ENCODE measurements at regions not wholly inside any gene's neighbourhood (a gene's known extent, or its start where the extent isn't known, plus 50 kb on each side); places are given as distances from the start of the nearest gene placed in this dataset.
"Not testable (repeated sequence)": the region's sequence is repeated elsewhere in the genome, so short reads cannot be mapped to it uniquely, and the experiment has no call there.

DNA sequence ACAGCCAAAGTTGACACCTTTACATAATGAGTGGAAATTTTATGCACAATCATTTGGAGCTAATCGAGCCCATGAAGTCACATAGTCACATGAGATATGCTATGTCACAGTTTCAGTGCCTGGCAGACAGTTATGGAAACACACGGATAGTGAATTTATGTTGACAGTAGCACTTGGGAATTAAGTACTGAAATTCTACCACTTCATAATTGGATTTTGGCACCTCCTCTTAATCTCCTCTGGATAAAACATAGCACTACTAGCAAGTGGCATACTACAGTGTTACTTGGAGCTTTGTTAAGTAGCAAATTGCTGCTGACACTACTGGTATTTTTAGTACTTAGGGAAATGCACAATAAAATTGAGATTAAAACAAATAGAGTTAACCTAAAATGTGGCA, 1679.4 kb downstream of the OTOL1 start:
- H3K79me2 ChIP-seq (ENCODE audit: control insufficient read depth, insufficient read depth, low read length), result no peaks in the 10 kb centered on the region
- TF ChIP-seq, protein P1, sequence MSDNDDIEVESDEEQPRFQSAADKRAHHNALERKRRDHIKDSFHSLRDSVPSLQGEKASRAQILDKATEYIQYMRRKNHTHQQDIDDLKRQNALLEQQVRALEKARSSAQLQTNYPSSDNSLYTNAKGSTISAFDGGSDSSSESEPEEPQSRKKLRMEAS (IDR thresholded peaks at IDR 0.05; ENCODE audit: insufficient read depth, insufficient read length), result no peak
- TF ChIP-seq POLR2A (IDR thresholded peaks at IDR 0.05; ENCODE audit: low read depth, low read length) (no peak), FOS (IDR thresholded peaks at IDR 0.05; ENCODE audit: borderline replicate concordance, insufficient read depth, low read length) (no peak), EZH2 (IDR thresholded peaks at IDR 0.05; ENCODE audit: borderline replicate concordance, low read depth, low read length, severe bottlenecking) (no peak), JUN (IDR thresholded peaks at IDR 0.05; ENCODE audit: borderline replicate concordance, insufficient read depth, insufficient read length, low read depth) (no peak), POLR2AphosphoS5 (IDR thresholded peaks at IDR 0.05; ENCODE audit: insufficient read depth, low read depth, low read length) (no peak), MYC (IDR thresholded peaks at IDR 0.05; ENCODE audit: low read depth, low read length) (no peak), GATA2 (IDR thresholded peaks at IDR 0.05; ENCODE audit: insufficient read depth, insufficient read length, low read depth, low read length) (no peak)
- TF ChIP-seq, protein P2, sequence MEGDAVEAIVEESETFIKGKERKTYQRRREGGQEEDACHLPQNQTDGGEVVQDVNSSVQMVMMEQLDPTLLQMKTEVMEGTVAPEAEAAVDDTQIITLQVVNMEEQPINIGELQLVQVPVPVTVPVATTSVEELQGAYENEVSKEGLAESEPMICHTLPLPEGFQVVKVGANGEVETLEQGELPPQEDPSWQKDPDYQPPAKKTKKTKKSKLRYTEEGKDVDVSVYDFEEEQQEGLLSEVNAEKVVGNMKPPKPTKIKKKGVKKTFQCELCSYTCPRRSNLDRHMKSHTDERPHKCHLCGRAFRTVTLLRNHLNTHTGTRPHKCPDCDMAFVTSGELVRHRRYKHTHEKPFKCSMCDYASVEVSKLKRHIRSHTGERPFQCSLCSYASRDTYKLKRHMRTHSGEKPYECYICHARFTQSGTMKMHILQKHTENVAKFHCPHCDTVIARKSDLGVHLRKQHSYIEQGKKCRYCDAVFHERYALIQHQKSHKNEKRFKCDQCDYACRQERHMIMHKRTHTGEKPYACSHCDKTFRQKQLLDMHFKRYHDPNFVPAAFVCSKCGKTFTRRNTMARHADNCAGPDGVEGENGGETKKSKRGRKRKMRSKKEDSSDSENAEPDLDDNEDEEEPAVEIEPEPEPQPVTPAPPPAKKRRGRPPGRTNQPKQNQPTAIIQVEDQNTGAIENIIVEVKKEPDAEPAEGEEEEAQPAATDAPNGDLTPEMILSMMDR (IDR thresholded peaks at IDR 0.05; ENCODE audit: extremely low read depth in 1 of 2, insufficient read depth in 1 of 2, low read depth in 1 of 2, low read length in 2 of 2), result no peak
- no peak overlapping the region for H3K4me2 ChIP-seq (ENCODE audit: insufficient read depth, low read length)
- CTCF ChIA-PET, result no interaction called here
- no peaks in the 10 kb centered on the region for H4K20me1 ChIP-seq (replicated peaks; ENCODE audit: control insufficient read depth, extremely low read depth, insufficient read depth, low read length)
- intact Hi-C loops (cut with micrococcal nuclease), result no loop called here
- no peak overlapping the region for H3K27ac ChIP-seq (ENCODE audit: insufficient read depth, low read depth, low read length)
- BruUV-seq (replicated peaks), result no TSS peak
- no peaks in the 10 kb centered on the region for H3K27me3 ChIP-seq (ENCODE audit: control insufficient read depth in 2 of 2, insufficient read depth in 2 of 2, low read length in 2 of 2)
- DNase-seq (ENCODE audit: low read depth, low spot score) (no peak), FAIRE-seq (no peak)
- POLR2A ChIA-PET, result no interaction called here
- dilution Hi-C loops (cut with MboI; ENCODE audit: extremely low pct_ligation_motif_present, low sequenced_read_pairs), result no loop called here
- no peaks in the 10 kb centered on the region for H3K4me1 ChIP-seq (ENCODE audit: control insufficient read depth, extremely low read depth, insufficient read depth, low read length)
- no peak overlapping the region for H3K9ac ChIP-seq (replicated peaks; ENCODE audit: extremely low read depth, insufficient read depth, low read length)
- no peaks in the 10 kb centered on the region for H3K9me1 ChIP-seq (replicated peaks; ENCODE audit: control insufficient read depth, extremely low read depth, insufficient read depth, low read length)
- no peak overlapping the region for H3K4me3 ChIP-seq (replicated peaks in 1 of 3; ENCODE audit: insufficient read depth in 1 of 3, low read depth in 1 of 3, low read length in 3 of 3)
- H3K36me3 ChIP-seq (ENCODE audit: control insufficient read depth in 2 of 2, extremely low read depth in 1 of 2, insufficient read depth in 2 of 2, low read length in 2 of 2), result no peaks in the 10 kb centered on the region
- no peak overlapping the region for H2AFZ ChIP-seq (ENCODE audit: low read depth, low read length)
- H3K9me3 ChIP-seq (replicated peaks; ENCODE audit: control insufficient read depth, insufficient read depth, low read length), result no peaks in the 10 kb centered on the region

DNA sequence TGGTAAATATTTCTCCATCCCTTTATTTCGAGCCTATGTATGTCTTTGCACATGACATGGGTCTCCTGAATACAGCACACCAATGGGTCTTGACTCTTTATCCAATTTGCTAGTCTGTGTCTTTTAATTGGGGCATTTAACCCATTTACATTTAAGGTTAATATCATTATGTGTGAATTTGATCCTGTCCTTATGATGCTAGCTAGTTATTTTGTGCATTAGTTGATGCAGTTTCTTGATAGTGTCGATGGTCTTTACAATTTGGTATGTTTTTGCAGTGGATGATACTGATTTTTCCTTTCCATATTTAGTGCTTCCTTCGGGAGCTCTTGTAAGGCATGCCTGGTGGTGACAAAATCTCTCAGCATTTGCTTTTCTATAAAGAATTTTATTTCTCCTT, 1675.9 kb downstream of the OTOL1 start:
- H4K20me1 ChIP-seq (replicated peaks; ENCODE audit: control insufficient read depth, extremely low read depth, insufficient read depth, low read length); H3K27me3 ChIP-seq (ENCODE audit: control insufficient read depth in 2 of 2, insufficient read depth in 2 of 2, low read length in 2 of 2); H3K79me2 ChIP-seq (ENCODE audit: control insufficient read depth, insufficient read depth, low read length); H3K4me1 ChIP-seq (ENCODE audit: control insufficient read depth, extremely low read depth, insufficient read depth, low read length); H2AFZ ChIP-seq (ENCODE audit: low read depth, low read length); DNase-seq (ENCODE audit: low read depth, low spot score); CTCF ChIA-PET; FAIRE-seq; H3K9ac ChIP-seq (replicated peaks; ENCODE audit: extremely low read depth, insufficient read depth, low read length); H3K27ac ChIP-seq (ENCODE audit: insufficient read depth, low read depth, low read length); H3K36me3 ChIP-seq (ENCODE audit: control insufficient read depth in 2 of 2, extremely low read depth in 1 of 2, insufficient read depth in 2 of 2, low read length in 2 of 2); H3K9me1 ChIP-seq (replicated peaks; ENCODE audit: control insufficient read depth, extremely low read depth, insufficient read depth, low read length); BruUV-seq (replicated peaks); POLR2A ChIA-PET; dilution Hi-C loops (cut with MboI; ENCODE audit: extremely low pct_ligation_motif_present, low sequenced_read_pairs); intact Hi-C loops (cut with micrococcal nuclease); H3K9me3 ChIP-seq (replicated peaks; ENCODE audit: control insufficient read depth, insufficient read depth, low read length); H3K4me2 ChIP-seq (ENCODE audit: insufficient read depth, low read length); H3K4me3 ChIP-seq (replicated peaks in 1 of 3; ENCODE audit: insufficient read depth in 1 of 3, low read depth in 1 of 3, low read length in 3 of 3): not testable (repeated sequence)

Data from endothelial cell of umbilical vein (primary cell).